ENCODE measurements at regions not wholly inside any gene's neighbourhood (a gene's known extent, or its start where the extent isn't known, plus 50 kb on each side); places are given as distances from the start of the nearest gene placed in this dataset.

GRCh38 chr2:56030062-56030461, 106.5 kb upstream of the EFEMP1 start:
- Histone ChIP-seq H3K4me3 (no peak overlapping the region), H3K9ac (ENCODE audit: insufficient read depth in 1 of 2, low read length in 2 of 2) (no peak overlapping the region), H3K27ac (ENCODE audit: low read depth in 1 of 2, low read length in 1 of 2) (no peak overlapping the region), H3K36me3 (ENCODE audit: control insufficient read depth in 4 of 4, insufficient read depth in 4 of 4, low read length in 4 of 4) (no peaks in the 10 kb centered on the region), H3K9me3 (ENCODE audit: control insufficient read depth in 4 of 4, insufficient read depth in 3 of 4, low read length in 3 of 4) (no peaks in the 10 kb centered on the region), H3K27me3 (ENCODE audit: control insufficient read depth in 3 of 3, insufficient read depth in 3 of 3, low read length in 2 of 3) (no peaks in the 10 kb centered on the region), H3K4me1 (ENCODE audit: control insufficient read depth in 5 of 5, insufficient read depth in 5 of 5, low read length in 5 of 5) (no peaks in the 10 kb centered on the region)
- no peak for ATAC-seq (ENCODE audit: insufficient read depth, low FRiP score)
- no peak for DNase-seq
- TF ChIP-seq CTCF (IDR thresholded peaks at IDR 0.05; ENCODE audit: control extremely low read depth, extremely low read depth), result no peak
- 79 to 83% methylated on average over 5 of the region's 5 CpGs for WGBS, 2 donors

GRCh38 chr2:56030901-56031300, 107.3 kb upstream of the EFEMP1 start:
- no peak overlapping the region for H3K27ac ChIP-seq (ENCODE audit: low read depth in 1 of 2, low read length in 1 of 2)
- H3K9ac ChIP-seq (ENCODE audit: insufficient read depth in 1 of 2, low read length in 2 of 2), result no peak overlapping the region
- no peaks in the 10 kb centered on the region for H3K9me3 ChIP-seq (ENCODE audit: control insufficient read depth in 4 of 4, insufficient read depth in 3 of 4, low read length in 3 of 4)
- WGBS, 2 donors, result 85 to 88% methylated on average over 5 of the region's 5 CpGs
- no peak for DNase-seq
- H3K4me3 ChIP-seq, result no peak overlapping the region
- H3K36me3 ChIP-seq (ENCODE audit: control insufficient read depth in 4 of 4, insufficient read depth in 4 of 4, low read length in 4 of 4), result no peaks in the 10 kb centered on the region
- ATAC-seq (ENCODE audit: insufficient read depth, low FRiP score), result no peak
- no peak for TF ChIP-seq CTCF (IDR thresholded peaks at IDR 0.05; ENCODE audit: control extremely low read depth, extremely low read depth)
- H3K4me1 ChIP-seq (ENCODE audit: control insufficient read depth in 5 of 5, insufficient read depth in 5 of 5, low read length in 5 of 5), result no peaks in the 10 kb centered on the region
- H3K27me3 ChIP-seq (ENCODE audit: control insufficient read depth in 3 of 3, insufficient read depth in 3 of 3, low read length in 2 of 3), result no peaks in the 10 kb centered on the region

- DNase-seq, result no peak
- H3K4me3 ChIP-seq, result no peak overlapping the region
- no peak for ATAC-seq (ENCODE audit: insufficient read depth, low FRiP score)
- no peak for TF ChIP-seq CTCF (IDR thresholded peaks at IDR 0.05; ENCODE audit: control extremely low read depth, extremely low read depth)
- no peak overlapping the region for H3K27ac ChIP-seq (ENCODE audit: low read depth in 1 of 2, low read length in 1 of 2)
- WGBS, 2 donors, result 67 to 79% methylated on average over 3 of the region's 3 CpGs
- no peaks in the 10 kb centered on the region for H3K9me3 ChIP-seq (ENCODE audit: control insufficient read depth in 4 of 4, insufficient read depth in 3 of 4, low read length in 3 of 4)
- H3K36me3 ChIP-seq (ENCODE audit: control insufficient read depth in 4 of 4, insufficient read depth in 4 of 4, low read length in 4 of 4), result no peaks in the 10 kb centered on the region
- no peaks in the 10 kb centered on the region for H3K27me3 ChIP-seq (ENCODE audit: control insufficient read depth in 3 of 3, insufficient read depth in 3 of 3, low read length in 2 of 3)
- H3K9ac ChIP-seq (ENCODE audit: insufficient read depth in 1 of 2, low read length in 2 of 2), result no peak overlapping the region
- H3K4me1 ChIP-seq (ENCODE audit: control insufficient read depth in 5 of 5, insufficient read depth in 5 of 5, low read length in 5 of 5), result no peaks in the 10 kb centered on the region
These were observed 110.7 kb upstream of the EFEMP1 start for GRCh38 chr2:56034258-56034657.

GRCh38 chr2:56040189-56040588, 116.6 kb upstream of the EFEMP1 start:
- ATAC-seq (ENCODE audit: insufficient read depth, low FRiP score) (no peak), DNase-seq (no peak)
- Histone ChIP-seq H3K27me3 (ENCODE audit: control insufficient read depth in 3 of 3, insufficient read depth in 3 of 3, low read length in 2 of 3) (no peaks in the 10 kb centered on the region), H3K9ac (ENCODE audit: insufficient read depth in 1 of 2, low read length in 2 of 2) (no peak overlapping the region), H3K4me3 (no peak overlapping the region), H3K36me3 (ENCODE audit: control insufficient read depth in 4 of 4, insufficient read depth in 4 of 4, low read length in 4 of 4) (no peaks in the 10 kb centered on the region), H3K4me1 (ENCODE audit: control insufficient read depth in 5 of 5, insufficient read depth in 5 of 5, low read length in 5 of 5) (no peaks in the 10 kb centered on the region), H3K27ac (ENCODE audit: low read depth in 1 of 2, low read length in 1 of 2) (no peak overlapping the region), H3K9me3 (ENCODE audit: control insufficient read depth in 4 of 4, insufficient read depth in 3 of 4, low read length in 3 of 4) (no peaks in the 10 kb centered on the region)
- WGBS, 2 donors, result 55 to 64% methylated on average over 3 of the region's 3 CpGs
- no peak for TF ChIP-seq CTCF (IDR thresholded peaks at IDR 0.05; ENCODE audit: control extremely low read depth, extremely low read depth)

All from lung (tissue), 11 donors.